ENCODE measurements at regions not wholly inside any gene's neighbourhood (a gene's known extent, or its start where the extent isn't known, plus 50 kb on each side); places are given as distances from the start of the nearest gene placed in this dataset.

DNA sequence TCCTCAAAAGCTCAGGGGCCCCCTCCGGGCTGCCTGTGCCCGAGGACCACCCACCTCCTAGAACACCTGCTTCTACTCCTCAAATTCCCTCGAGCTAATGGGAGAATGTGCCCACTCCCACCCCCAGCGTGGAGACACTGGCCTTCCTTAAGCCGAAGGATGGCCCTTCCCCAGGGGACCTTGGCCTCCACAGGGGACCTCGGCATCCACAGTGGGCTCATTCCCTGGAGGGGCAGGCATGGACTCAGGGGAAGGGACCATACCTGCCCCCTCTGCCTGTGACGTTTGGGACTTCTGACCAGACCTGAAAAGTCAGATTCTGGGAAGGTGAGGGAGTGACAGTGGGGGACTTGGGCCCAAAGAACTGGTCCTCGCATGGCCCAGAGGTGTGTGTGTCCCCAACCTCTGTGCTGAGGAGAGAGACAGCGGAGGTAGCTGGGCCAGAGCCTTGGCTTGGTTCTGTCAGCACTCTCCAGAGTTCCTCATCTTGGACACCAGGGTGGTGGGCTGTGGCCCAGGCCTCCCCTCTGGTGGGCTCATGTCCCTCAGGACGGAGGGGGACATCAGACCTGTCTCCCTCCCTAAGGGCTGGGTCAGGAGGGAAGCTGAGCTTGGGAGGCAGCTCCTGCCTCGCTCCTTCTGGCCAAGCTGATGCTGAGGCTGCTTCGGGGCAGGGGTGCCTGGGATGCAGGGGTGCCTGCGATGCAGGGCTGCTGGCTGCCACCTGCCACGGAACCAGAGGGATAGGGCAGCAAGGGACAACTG lies 240.4 kb downstream of the HAUS1 start:
- ChIA-PET POLR2A (interaction anchor here (0.7 kb wide), 1 partner anchor 8 kb away, joined by 4 read pairs; no protein-coding TSS in a partner anchor), CTCF (ENCODE audit: low intra/inter-chr PET ratio) (no interaction called here)
- no peaks in the 10 kb centered on the region for H3K36me3 ChIP-seq (ENCODE audit: control insufficient read depth, insufficient read depth, low read length)
- no peak for DNase-seq (ENCODE audit: extremely low read depth in 1 of 4, low spot score in 3 of 4)
- H3K27ac ChIP-seq (ENCODE audit: extremely low read depth, low read depth, low read length) = no peak overlapping the region
- H3K4me2 ChIP-seq (ENCODE audit: insufficient read depth, low read length) = no peak overlapping the region
- H3K4me3 ChIP-seq = no peak overlapping the region
- intact Hi-C loops (cut with micrococcal nuclease) (no loop called here), in situ Hi-C loops (cut with MboI) (no loop called here)
- no peak for ATAC-seq
- no peaks in the 10 kb centered on the region for H3K9me3 ChIP-seq (replicated peaks; ENCODE audit: control insufficient read depth, insufficient read depth, low read depth, low read length)
- H3K27me3 ChIP-seq (ENCODE audit: control insufficient read depth in 2 of 2, insufficient read depth in 2 of 2, low read length in 2 of 2) = peaks cover 0 to 43% of the 10 kb centered on the region in 2 experiments; a peak in 2 of 5 replicates
- no peaks in the 10 kb centered on the region; a peak in 1 of 5 replicates for H3K4me1 ChIP-seq (replicated peaks in 1 of 2; ENCODE audit: control insufficient read depth in 2 of 2, insufficient read depth in 2 of 2, low read length in 2 of 2)
- H3K9ac ChIP-seq (ENCODE audit: insufficient read depth in 1 of 2, low read depth in 2 of 2, low read length in 2 of 2) = no peak overlapping the region
- no peaks in the 10 kb centered on the region for H3K9me1 ChIP-seq (ENCODE audit: control insufficient read depth, insufficient read depth, low read length)
- no peaks in the 10 kb centered on the region for H4K20me1 ChIP-seq (replicated peaks; ENCODE audit: control insufficient read depth, insufficient read depth, low read length)
- H2AFZ ChIP-seq (ENCODE audit: low read depth, low read length) = no peak overlapping the region
- 0% methylated on average over 11 of the region's 14 CpGs for WGBS (ENCODE audit: insufficient coverage, low coverage, missing lambda C conversion rate)
- no peaks in the 10 kb centered on the region for H3K79me2 ChIP-seq (ENCODE audit: control insufficient read depth, insufficient read depth, low read length)
- BruUV-seq (replicated peaks) = no TSS peak
- FAIRE-seq = no peak
- TF ChIP-seq KAT8 (IDR thresholded peaks at IDR 0.05; ENCODE audit: low read depth) = no peak
- TF ChIP-seq EP400 (IDR thresholded peaks at IDR 0.05) = no peak
- no peak for TF ChIP-seq MAFG (tag; conservative IDR thresholded peaks at IDR 0.05)
- TF ChIP-seq BRCA1 (IDR thresholded peaks at IDR 0.05) = no peak
- TF ChIP-seq BRCA1 (CRISPR knock-in tag; IDR thresholded peaks at IDR 0.05) = no peak
- no peak for TF ChIP-seq MYBL2 (IDR thresholded peaks at IDR 0.05; ENCODE audit: low read depth)
- TF ChIP-seq MYBL2 (CRISPR knock-in tag; IDR thresholded peaks at IDR 0.05; ENCODE audit: borderline replicate concordance) = no peak
- TF ChIP-seq NR3C1 (CRISPR knock-in tag; IDR thresholded peaks at IDR 0.05) = no peak
- no peak for TF ChIP-seq IRF2 (CRISPR knock-in tag; IDR thresholded peaks at IDR 0.05)
- no peak for TF ChIP-seq HLTF (IDR thresholded peaks at IDR 0.05)
- TF ChIP-seq TAF7 (tag; IDR thresholded peaks at IDR 0.05) = no peak
- TF ChIP-seq, protein P1, sequence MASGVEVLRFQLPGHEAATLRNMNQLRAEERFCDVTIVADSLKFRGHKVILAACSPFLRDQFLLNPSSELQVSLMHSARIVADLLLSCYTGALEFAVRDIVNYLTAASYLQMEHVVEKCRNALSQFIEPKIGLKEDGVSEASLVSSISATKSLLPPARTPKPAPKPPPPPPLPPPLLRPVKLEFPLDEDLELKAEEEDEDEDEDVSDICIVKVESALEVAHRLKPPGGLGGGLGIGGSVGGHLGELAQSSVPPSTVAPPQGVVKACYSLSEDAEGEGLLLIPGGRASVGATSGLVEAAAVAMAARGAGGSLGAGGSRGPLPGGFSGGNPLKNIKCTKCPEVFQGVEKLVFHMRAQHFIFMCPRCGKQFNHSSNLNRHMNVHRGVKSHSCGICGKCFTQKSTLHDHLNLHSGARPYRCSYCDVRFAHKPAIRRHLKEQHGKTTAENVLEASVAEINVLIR (CRISPR knock-in tag; IDR thresholded peaks at IDR 0.05) = no peak
- no peak for TF ChIP-seq NCOA1 (IDR thresholded peaks at IDR 0.05; ENCODE audit: low read depth)
- TF ChIP-seq ZBTB34 (CRISPR knock-in tag; IDR thresholded peaks at IDR 0.05) = no peak
- TF ChIP-seq, protein P2, sequence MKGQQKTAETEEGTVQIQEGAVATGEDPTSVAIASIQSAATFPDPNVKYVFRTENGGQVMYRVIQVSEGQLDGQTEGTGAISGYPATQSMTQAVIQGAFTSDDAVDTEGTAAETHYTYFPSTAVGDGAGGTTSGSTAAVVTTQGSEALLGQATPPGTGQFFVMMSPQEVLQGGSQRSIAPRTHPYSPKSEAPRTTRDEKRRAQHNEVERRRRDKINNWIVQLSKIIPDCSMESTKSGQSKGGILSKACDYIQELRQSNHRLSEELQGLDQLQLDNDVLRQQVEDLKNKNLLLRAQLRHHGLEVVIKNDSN (CRISPR knock-in tag; IDR thresholded peaks at IDR 0.05) = no peak
- TF ChIP-seq NCOA2 (IDR thresholded peaks at IDR 0.05; ENCODE audit: partially characterized antibody in 2 of 2) = no peak
- no peak for TF ChIP-seq BDP1 (IDR thresholded peaks at IDR 0.05; ENCODE audit: insufficient read depth, insufficient read length)
- TF ChIP-seq NFRKB (IDR thresholded peaks at IDR 0.05; ENCODE audit: low read depth) = no peak
- TF ChIP-seq, protein P3, sequence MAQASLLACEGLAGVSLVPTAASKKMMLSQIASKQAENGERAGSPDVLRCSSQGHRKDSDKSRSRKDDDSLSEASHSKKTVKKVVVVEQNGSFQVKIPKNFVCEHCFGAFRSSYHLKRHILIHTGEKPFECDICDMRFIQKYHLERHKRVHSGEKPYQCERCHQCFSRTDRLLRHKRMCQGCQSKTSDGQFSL (CRISPR knock-in tag; IDR thresholded peaks at IDR 0.05) = no peak
- TF ChIP-seq, protein P3 (tag; IDR thresholded peaks at IDR 0.05) = no peak
- TF ChIP-seq LEF1 (IDR thresholded peaks at IDR 0.05) = no peak
